SH-SY5Y (cell line): ENCODE measurements at regions not wholly inside any gene's neighbourhood (a gene's known extent, or its start where the extent isn't known, plus 50 kb on each side); places are given as distances from the start of the nearest gene placed in this dataset.

Experiments
- GATA2 ChIP-seq: IDR thresholded peaks from 2 replicates; pipeline ENCODE4 v1.6.1; 2011; ENCODE audit warnings: mild to moderate bottlenecking, low read depth, low read length
- GATA3 ChIP-seq: IDR thresholded peaks from 2 replicates; pipeline ENCODE4 v1.6.1; 2011; ENCODE audit warnings: low read depth, mild to moderate bottlenecking, low read length, moderate library complexity

- no peak for TF ChIP-seq GATA2
- TF ChIP-seq GATA3, result no peak
Measured at GRCh38 chr14:103228866-103229265, 105.2 kb upstream of the EIF5 start.
